Muscle layer of colon (tissue), 2 donors: ENCODE measurements at regions not wholly inside any gene's neighbourhood (a gene's known extent, or its start where the extent isn't known, plus 50 kb on each side); places are given as distances from the start of the nearest gene placed in this dataset.
"Not testable (repeated sequence)": the region's sequence is repeated elsewhere in the genome, so short reads cannot be mapped to it uniquely, and the experiment has no call there.

Experiments used
- H3K27ac ChIP-seq: one replicate; pipeline ENCODE4 v1.7.0; 2013; ENCODE audit warnings: low read depth, mild to moderate bottlenecking, low read length, moderate library complexity
- H3K27me3 ChIP-seq, 2 donors: one replicate each; pipeline ENCODE4 v1.7.0; 2013; ENCODE audit warnings: low read length in 2 of 2, mild to moderate bottlenecking in 2 of 2; ENCODE audit not compliant: insufficient read depth in 2 of 2, control insufficient read depth in 1 of 2
- H3K36me3 ChIP-seq: one replicate; pipeline ENCODE4 v1.7.0; 2013; ENCODE audit warnings: mild to moderate bottlenecking, low read length; ENCODE audit not compliant: insufficient read depth
- H3K4me1 ChIP-seq: one replicate; pipeline ENCODE4 v1.7.0; 2013; ENCODE audit warnings: mild to moderate bottlenecking, low read length; ENCODE audit not compliant: insufficient read depth
- H3K4me3 ChIP-seq, 2 donors: one replicate each; pipeline ENCODE4 v1.7.0; 2013; ENCODE audit warnings: low read length in 2 of 2, low read depth in 1 of 2, mild to moderate bottlenecking in 1 of 2, moderate library complexity in 1 of 2
- H3K9ac ChIP-seq: one replicate; pipeline ENCODE4 v1.7.0; 2013; ENCODE audit warnings: low read length
- H3K9me3 ChIP-seq: one replicate; pipeline ENCODE4 v1.7.0; 2013; ENCODE audit warnings: mild to moderate bottlenecking, low read length
- donor health status: abdominal sarcoma.
- donor health status: Adenocarcinoma of cecum.

- Histone ChIP-seq H3K27me3 (no peaks in the 10 kb centered on the region), H3K27ac (no peak overlapping the region), H3K4me1 (no peaks in the 10 kb centered on the region), H3K9me3 (no peaks in the 10 kb centered on the region), H3K36me3 (no peaks in the 10 kb centered on the region), H3K4me3 (no peak overlapping the region), H3K9ac (no peak overlapping the region)
These were observed 1250.6 kb downstream of the ADGRL3 start for GRCh38 chr4:62450740-62451139.

GRCh38 chr4:62449538-62449937 is 1249.4 kb downstream of the ADGRL3 start:
- H3K27ac ChIP-seq, result no peak overlapping the region
- H3K9ac ChIP-seq, result no peak overlapping the region
- no peak overlapping the region for H3K4me3 ChIP-seq
- no peaks in the 10 kb centered on the region for H3K4me1 ChIP-seq
- no peaks in the 10 kb centered on the region for H3K36me3 ChIP-seq
- H3K9me3 ChIP-seq, result no peaks in the 10 kb centered on the region
- H3K27me3 ChIP-seq, result no peaks in the 10 kb centered on the region

- H3K36me3 ChIP-seq, result no peaks in the 10 kb centered on the region
- no peak overlapping the region for H3K9ac ChIP-seq
- H3K9me3 ChIP-seq, result no peaks in the 10 kb centered on the region
- H3K27me3 ChIP-seq, result no peaks in the 10 kb centered on the region
- H3K27ac ChIP-seq, result no peak overlapping the region
- H3K4me1 ChIP-seq, result no peaks in the 10 kb centered on the region
- no peak overlapping the region for H3K4me3 ChIP-seq
These were observed 1248.8 kb downstream of the ADGRL3 start for GRCh38 chr4:62448911-62449310.

- H3K36me3 ChIP-seq, result no peaks in the 10 kb centered on the region
- no peaks in the 10 kb centered on the region for H3K27me3 ChIP-seq
- H3K4me3 ChIP-seq, result no peak overlapping the region
- no peaks in the 10 kb centered on the region for H3K4me1 ChIP-seq
- no peaks in the 10 kb centered on the region for H3K9me3 ChIP-seq
- no peak overlapping the region for H3K27ac ChIP-seq
- H3K9ac ChIP-seq, result no peak overlapping the region
These were observed 1238.9 kb downstream of the ADGRL3 start for GRCh38 chr4:62439051-62439450.

GRCh38 chr4:62434921-62435320 is 1234.8 kb downstream of the ADGRL3 start:
- Histone ChIP-seq H3K9ac (no peak overlapping the region), H3K9me3 (no peaks in the 10 kb centered on the region), H3K4me1 (no peaks in the 10 kb centered on the region), H3K36me3 (no peaks in the 10 kb centered on the region), H3K27ac (no peak overlapping the region), H3K4me3 (no peak overlapping the region), H3K27me3 (no peaks in the 10 kb centered on the region)

GRCh38 chr4:62431513-62432231 is 1231.5 kb downstream of the ADGRL3 start:
- H3K9ac ChIP-seq, H3K36me3 ChIP-seq, H3K27ac ChIP-seq, H3K4me3 ChIP-seq, H3K9me3 ChIP-seq, H3K27me3 ChIP-seq, H3K4me1 ChIP-seq: not testable (repeated sequence)

GRCh38 chr4:62429297-62429696 is 1229.2 kb downstream of the ADGRL3 start:
- H3K9ac ChIP-seq, result no peak overlapping the region
- H3K27ac ChIP-seq, result no peak overlapping the region
- H3K36me3 ChIP-seq, result no peaks in the 10 kb centered on the region
- H3K4me1 ChIP-seq, result no peaks in the 10 kb centered on the region
- no peaks in the 10 kb centered on the region for H3K9me3 ChIP-seq
- no peak overlapping the region for H3K4me3 ChIP-seq
- H3K27me3 ChIP-seq, result no peaks in the 10 kb centered on the region

- H3K9me3 ChIP-seq, result no peaks in the 10 kb centered on the region
- H3K4me3 ChIP-seq, result no peak overlapping the region
- H3K4me1 ChIP-seq, result no peaks in the 10 kb centered on the region
- H3K36me3 ChIP-seq, result no peaks in the 10 kb centered on the region
- no peak overlapping the region for H3K27ac ChIP-seq
- no peaks in the 10 kb centered on the region for H3K27me3 ChIP-seq
- no peak overlapping the region for H3K9ac ChIP-seq
These were observed 1215.1 kb downstream of the ADGRL3 start for GRCh38 chr4:62415256-62415655.

GRCh38 chr4:62414563-62414962 is 1214.4 kb downstream of the ADGRL3 start:
- Histone ChIP-seq H3K36me3 (no peaks in the 10 kb centered on the region), H3K9ac (no peak overlapping the region), H3K27me3 (no peaks in the 10 kb centered on the region), H3K9me3 (no peaks in the 10 kb centered on the region), H3K4me1 (no peaks in the 10 kb centered on the region), H3K4me3 (no peak overlapping the region), H3K27ac (no peak overlapping the region)

- H3K27me3 ChIP-seq, result no peaks in the 10 kb centered on the region
- H3K4me3 ChIP-seq, result no peak overlapping the region
- no peak overlapping the region for H3K27ac ChIP-seq
- H3K36me3 ChIP-seq, result no peaks in the 10 kb centered on the region
- H3K9me3 ChIP-seq, result no peaks in the 10 kb centered on the region
- H3K9ac ChIP-seq, result no peak overlapping the region
- no peaks in the 10 kb centered on the region for H3K4me1 ChIP-seq
These were observed 1210.4 kb downstream of the ADGRL3 start for GRCh38 chr4:62410371-62411003.

- Histone ChIP-seq H3K9ac (no peak overlapping the region), H3K27me3 (no peaks in the 10 kb centered on the region), H3K9me3 (no peaks in the 10 kb centered on the region), H3K36me3 (no peaks in the 10 kb centered on the region), H3K4me1 (no peaks in the 10 kb centered on the region), H3K27ac (no peak overlapping the region), H3K4me3 (no peak overlapping the region)
These were observed 1208.3 kb downstream of the ADGRL3 start for GRCh38 chr4:62408454-62408853.

- H3K36me3 ChIP-seq, result no peaks in the 10 kb centered on the region
- H3K9me3 ChIP-seq, result no peaks in the 10 kb centered on the region
- no peak overlapping the region for H3K27ac ChIP-seq
- no peaks in the 10 kb centered on the region for H3K4me1 ChIP-seq
- no peak overlapping the region for H3K9ac ChIP-seq
- no peak overlapping the region for H3K4me3 ChIP-seq
- H3K27me3 ChIP-seq, result no peaks in the 10 kb centered on the region
These were observed 1207.4 kb downstream of the ADGRL3 start for GRCh38 chr4:62407534-62407933.
